CD14-positive monocyte (primary cell): ENCODE measurements at regions not wholly inside any gene's neighbourhood (a gene's known extent, or its start where the extent isn't known, plus 50 kb on each side); places are given as distances from the start of the nearest gene placed in this dataset.

ENCODE experiments used
- DNase-seq, 3 donors: peaks; one replicate each; pipeline ENCODE4 v3.0.0-alpha.2; 2011 to 2022
- H2AFZ ChIP-seq: 2 replicates; pipeline ENCODE4 v1.6.0; 2012; ENCODE audit warnings: mild to moderate bottlenecking, low read depth, low read length, inconsistent platforms; ENCODE audit not compliant: insufficient read depth, poor library complexity, severe bottlenecking
- H3K27ac ChIP-seq, 2 donors: 1 replicate in 1 of 2; 2 replicates in 1 of 2; pipeline ENCODE4 v1.5.1; 2012 to 2013; ENCODE audit warnings: low read length in 2 of 2, control low read depth in 1 of 2, inconsistent platforms in 1 of 2, low read depth in 1 of 2, mild to moderate bottlenecking in 1 of 2
- H3K27me3 ChIP-seq, 2 donors: one replicate each; pipeline versions ENCODE4 v1.6.0 to v1.6.1; 2011 to 2013; ENCODE audit warnings: low read length in 2 of 2; ENCODE audit not compliant: control insufficient read depth in 2 of 2, insufficient read depth in 2 of 2
- H3K36me3 ChIP-seq, 2 donors: replicated peaks in 1 of 2; 1 replicate in 1 of 2; 2 replicates in 1 of 2; pipeline versions ENCODE4 v1.5.1 to v1.6.1; 2012 to 2013; ENCODE audit warnings: low read length in 2 of 2, control low read depth in 1 of 2, inconsistent platforms in 1 of 2, mild to moderate bottlenecking in 1 of 2; ENCODE audit not compliant: insufficient read depth in 2 of 2, control insufficient read depth in 1 of 2
- H3K4me1 ChIP-seq, 2 donors: 1 replicate in 1 of 2; 2 replicates in 1 of 2; pipeline versions ENCODE4 v1.5.1 to v1.6.1; 2012 to 2013; ENCODE audit warnings: low read length in 2 of 2, control low read depth in 1 of 2, inconsistent platforms in 1 of 2, mild to moderate bottlenecking in 1 of 2, moderate library complexity in 1 of 2; ENCODE audit not compliant: insufficient read depth in 2 of 2, control insufficient read depth in 1 of 2
- H3K4me2 ChIP-seq: replicated peaks from 2 replicates; pipeline ENCODE3; 2012; ENCODE audit warnings: low read length, moderate library complexity, mild to moderate bottlenecking; ENCODE audit not compliant: poor library complexity, severe bottlenecking; ENCODE audit errors: extremely low read depth
- H3K4me3 ChIP-seq, 3 experiments: fragments of 200-600 bp in 1 of 3; sonication (generic) in 1 of 3; replicated peaks in 1 of 3; 1 replicate in 2 of 3; 2 replicates in 1 of 3; pipeline ENCODE4 v1.5.1; 2011 to 2013; ENCODE audit warnings: low read length in 3 of 3, mild to moderate bottlenecking in 3 of 3, control low read depth in 2 of 3, low read depth in 2 of 3, inconsistent platforms in 1 of 3, moderate library complexity in 1 of 3
- H3K79me2 ChIP-seq: 2 replicates; pipeline ENCODE4 v1.6.0; 2012; ENCODE audit warnings: mild to moderate bottlenecking, control low read depth, inconsistent platforms, low read length, moderate library complexity; ENCODE audit not compliant: insufficient read depth
- H3K9ac ChIP-seq: 2 replicates; pipeline ENCODE4 v1.6.0; 2017; ENCODE audit warnings: low read length, mild to moderate bottlenecking; ENCODE audit not compliant: insufficient read depth, poor library complexity, severe bottlenecking
- H3K9me3 ChIP-seq, 2 donors: replicated peaks in 1 of 2; 1 replicate in 1 of 2; 2 replicates in 1 of 2; pipeline versions ENCODE4 v1.5.1 to v1.6.1; 2012 to 2013; ENCODE audit warnings: low read length in 2 of 2, control low read depth in 1 of 2; ENCODE audit not compliant: control insufficient read depth in 1 of 2, insufficient read depth in 1 of 2
- H4K20me1 ChIP-seq: 2 replicates; pipeline ENCODE4 v1.6.0; 2012; ENCODE audit warnings: mild to moderate bottlenecking, low read length, control low read depth, moderate library complexity; ENCODE audit not compliant: insufficient read depth
- H3K27ac Mint-ChIP-seq, 7 donors: one replicate each; pipeline ENCODE4 v1.8.0; 2020; ENCODE audit warnings: mild to moderate bottlenecking in 7 of 7, mixed read lengths in 7 of 7, moderate library complexity in 6 of 7, inconsistent platforms in 2 of 7
- H3K27me3 Mint-ChIP-seq, 3 donors: one replicate each; pipeline ENCODE4 v1.8.0; 2021 to 2022; ENCODE audit warnings: low read depth in 3 of 3, mild to moderate bottlenecking in 3 of 3, mixed read lengths in 3 of 3, moderate library complexity in 3 of 3, inconsistent platforms in 1 of 3
- H3K36me3 Mint-ChIP-seq, 2 donors: one replicate each; pipeline ENCODE4 v1.8.0; 2020; ENCODE audit warnings: mixed read lengths in 2 of 2, inconsistent platforms in 1 of 2, mild to moderate bottlenecking in 1 of 2
- H3K4me1 Mint-ChIP-seq: one replicate; pipeline ENCODE4 v1.8.0; 2020; ENCODE audit warnings: mild to moderate bottlenecking, mixed read lengths
- H3K4me3 Mint-ChIP-seq, 2 donors: one replicate each; pipeline ENCODE4 v1.8.0; 2020; ENCODE audit warnings: mild to moderate bottlenecking in 2 of 2, mixed read lengths in 2 of 2, moderate library complexity in 1 of 2
- H3K9me3 Mint-ChIP-seq, 7 donors: one replicate each; pipeline ENCODE4 v1.8.0; 2020 to 2022; ENCODE audit warnings: mixed read lengths in 7 of 7, mild to moderate bottlenecking in 6 of 7, moderate library complexity in 6 of 7, inconsistent platforms in 2 of 7
- CTCF ChIP-seq: fragments of 200-600 bp; IDR thresholded peaks from one replicate; pipeline ENCODE4 v1.8.0; 2022; ENCODE audit warnings: antibody characterized with exemption, mild to moderate bottlenecking
- WGBS: methylation state at CpG from one replicate; pipeline ENCODE4 v1.1.5; 2013; ENCODE audit warnings: missing lambda C conversion rate; ENCODE audit not compliant: insufficient coverage; 5-methylcytosine and 5-hydroxymethylcytosine counted together
- intact Hi-C, 2 donors: fragments of 100-400 bp; cut with micrococcal nuclease; formaldehyde crosslinking; loops; one replicate each; pipeline versions ENCODE4 v1.15.0 to v1.15.1; 2023

DNA sequence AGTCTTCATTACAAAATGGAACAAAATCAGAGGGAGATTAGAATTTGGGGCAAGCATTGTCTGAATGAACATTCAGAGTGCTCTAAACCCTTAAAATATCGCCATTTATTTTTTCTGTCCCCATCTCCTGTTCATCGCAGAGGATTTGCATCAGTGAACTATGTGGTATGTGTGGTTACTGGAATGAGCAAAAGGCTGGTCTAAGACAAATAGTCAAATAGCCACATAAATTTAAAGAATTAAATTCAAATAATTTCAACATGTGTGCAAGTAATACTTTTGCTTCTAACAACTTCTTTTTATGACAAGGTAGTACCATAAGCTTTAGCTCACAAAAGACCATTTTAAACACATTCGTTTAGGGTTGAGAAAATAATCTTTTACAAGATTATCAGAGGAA lies 82.6 kb upstream of the ST8SIA3 start:
- H3K4me1 Mint-ChIP-seq = no peaks in the 10 kb centered on the region
- intact Hi-C loops = no loop called here

DNA sequence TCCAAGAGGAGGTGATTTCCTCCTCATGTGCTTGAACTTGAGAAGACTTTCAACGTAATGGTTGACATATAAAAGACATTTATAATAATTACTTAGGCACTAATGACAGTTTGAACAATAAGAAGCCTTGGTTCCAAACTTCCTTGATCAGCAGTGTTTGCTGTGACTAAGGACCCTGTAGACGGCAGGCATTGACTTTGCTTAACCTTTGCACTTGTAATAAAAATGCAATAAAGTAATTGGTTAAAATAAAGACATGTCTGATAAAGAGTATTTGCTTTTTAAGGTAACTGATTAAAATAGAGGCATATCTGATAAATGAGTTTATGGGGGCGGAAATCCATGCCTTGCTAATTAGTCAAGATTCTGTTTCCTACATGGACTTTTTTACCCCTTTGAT lies 82.2 kb upstream of the ST8SIA3 start:
- no peak overlapping the region for H3K9ac ChIP-seq
- H3K4me3 Mint-ChIP-seq = no peak overlapping the region
- no peak for TF ChIP-seq CTCF
- H3K4me3 ChIP-seq = no peak overlapping the region
- H3K27ac Mint-ChIP-seq = no peak overlapping the region
- H3K4me1 ChIP-seq = no peaks in the 10 kb centered on the region
- intact Hi-C loops = no loop called here
- H3K9me3 Mint-ChIP-seq = peaks cover 0 to 6% (median 2%) of the 10 kb centered on the region in 7 donors
- no peaks in the 10 kb centered on the region for H3K9me3 ChIP-seq
- H3K4me2 ChIP-seq = no peak overlapping the region
- H3K27me3 Mint-ChIP-seq = peaks cover 0 to 8% (median 4%) of the 10 kb centered on the region in 3 donors
- H3K4me1 Mint-ChIP-seq = no peaks in the 10 kb centered on the region
- H3K36me3 Mint-ChIP-seq = no peaks in the 10 kb centered on the region
- no peaks in the 10 kb centered on the region for H3K79me2 ChIP-seq
- H3K27me3 ChIP-seq = no peaks in the 10 kb centered on the region
- no peak for DNase-seq
- H2AFZ ChIP-seq = no peak overlapping the region
- WGBS = no CpG with 5 or more reads among the region's 3 CpGs
- no peaks in the 10 kb centered on the region for H4K20me1 ChIP-seq
- H3K27ac ChIP-seq = no peak overlapping the region
- H3K36me3 ChIP-seq = no peaks in the 10 kb centered on the region

More for the DNA sequence above, 82.6 kb upstream of the ST8SIA3 start:
- no peaks in the 10 kb centered on the region for H3K27me3 ChIP-seq
- WGBS = no CpG with 5 or more reads among the region's 3 CpGs
- Mint-ChIP-seq H3K9me3 (peaks cover 0 to 6% (median 2%) of the 10 kb centered on the region in 7 donors), H3K27ac (no peak overlapping the region), H3K36me3 (no peaks in the 10 kb centered on the region), H3K27me3 (peaks cover 0 to 8% (median 4%) of the 10 kb centered on the region in 3 donors), H3K4me3 (no peak overlapping the region)
- H3K4me3 ChIP-seq = no peak overlapping the region
- no peak overlapping the region for H3K27ac ChIP-seq
- no peaks in the 10 kb centered on the region for H3K36me3 ChIP-seq
- no peak for TF ChIP-seq CTCF
- no peak overlapping the region for H2AFZ ChIP-seq
- H3K9me3 ChIP-seq = no peaks in the 10 kb centered on the region
- no peak overlapping the region for H3K9ac ChIP-seq
- no peaks in the 10 kb centered on the region for H3K79me2 ChIP-seq
- DNase-seq = no peak
- H3K4me2 ChIP-seq = no peak overlapping the region
- no peaks in the 10 kb centered on the region for H3K4me1 ChIP-seq
- no peaks in the 10 kb centered on the region for H4K20me1 ChIP-seq
